Activated CD4-positive, alpha-beta T cell treated with anti-CD3 and anti-CD28 coated beads, Interleukin-2, amount 50 U/mL, for 1 hour (primary cell): ENCODE measurements at regions not wholly inside any gene's neighbourhood (a gene's known extent, or its start where the extent isn't known, plus 50 kb on each side); places are given as distances from the start of the nearest gene placed in this dataset.
"Not testable (repeated sequence)": the region's sequence is repeated elsewhere in the genome, so short reads cannot be mapped to it uniquely, and the experiment has no call there.

Source experiments
- DNase-seq: peaks from one replicate; pipeline ENCODE4 v3.0.0-alpha.2; 2020

DNA sequence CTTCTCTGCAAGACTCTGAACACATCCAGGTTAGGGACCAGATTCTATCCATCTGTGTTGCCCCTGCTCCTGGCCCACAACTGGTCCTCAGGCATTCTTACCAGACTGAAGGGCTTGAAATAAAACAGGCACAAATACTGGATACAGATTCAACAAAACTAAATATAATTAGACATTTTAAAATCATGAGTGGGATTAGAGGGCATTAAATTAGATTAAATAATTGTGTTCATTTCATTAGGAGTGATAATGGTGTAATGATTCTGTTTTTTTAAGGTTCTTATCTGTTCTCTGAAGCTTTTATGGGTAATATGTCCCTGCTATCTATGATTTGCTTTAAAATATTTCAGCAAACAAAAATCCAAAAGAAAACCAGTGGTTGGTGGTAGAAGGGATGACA, 226.5 kb downstream of the IRS1 start:
- no peak for DNase-seq

DNA sequence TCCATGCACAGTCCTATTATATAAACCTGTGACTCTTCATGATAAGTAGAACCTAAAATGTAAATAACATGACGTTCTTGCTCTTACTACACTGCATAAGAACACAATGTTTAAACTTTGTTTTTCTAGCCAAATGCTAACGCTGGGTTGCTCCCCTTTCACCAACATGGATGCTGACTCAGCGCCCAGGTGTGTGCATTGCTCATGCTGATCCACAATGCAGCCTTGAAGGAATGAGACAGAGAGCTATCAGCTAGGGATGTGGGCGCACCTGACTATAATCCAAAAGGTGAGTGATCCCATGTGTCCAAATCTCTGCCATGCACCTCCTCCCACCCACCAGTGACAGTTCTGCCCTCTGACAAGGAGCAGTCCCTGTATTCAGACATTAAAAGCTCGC, 235.0 kb downstream of the IRS1 start:
- DNase-seq: no peak

DNA sequence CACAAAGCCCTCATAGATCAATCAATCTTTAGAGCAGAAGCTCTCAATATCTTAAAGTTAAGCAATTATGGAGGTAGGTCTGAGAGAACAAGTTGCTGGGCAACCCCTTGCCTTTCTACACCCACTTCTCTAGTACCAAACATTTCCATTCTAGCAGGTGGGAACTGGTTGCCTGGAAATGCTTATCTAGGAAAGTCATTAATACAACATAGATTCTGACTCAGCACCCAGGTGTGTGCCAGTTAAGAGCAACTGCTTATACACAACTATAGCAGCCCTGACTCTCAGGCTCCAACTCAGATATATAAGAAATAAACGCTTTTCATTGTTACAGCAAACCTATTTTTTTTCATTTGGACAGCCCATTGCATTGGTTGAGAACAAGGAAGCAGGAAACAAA, 237.7 kb downstream of the IRS1 start:
- DNase-seq: no peak

GRCh38 chr2:226560325-226560724, 239.3 kb downstream of the IRS1 start:
- DNase-seq: no peak

DNA sequence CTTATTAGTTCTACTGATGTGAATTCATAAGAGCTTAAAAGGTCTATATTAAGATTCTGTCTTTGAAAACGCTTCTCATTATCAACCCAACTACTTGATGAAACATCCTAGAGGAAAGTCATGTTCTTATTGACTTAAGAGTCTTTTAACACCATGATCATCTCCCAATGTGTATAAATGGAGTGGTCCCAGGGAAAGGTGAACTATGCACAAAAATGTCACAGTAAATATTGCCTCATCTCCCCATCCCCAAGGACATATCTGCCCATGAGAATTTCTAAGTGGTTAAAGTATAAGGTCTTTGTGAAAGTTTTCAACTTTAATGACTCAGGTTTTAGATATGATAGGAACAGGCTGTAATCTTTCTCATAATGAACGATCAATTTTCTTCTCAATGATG, 240.1 kb downstream of the IRS1 start:
- no peak for DNase-seq

GRCh38 chr2:226558418-226558817, 241.2 kb downstream of the IRS1 start:
- no peak for DNase-seq

GRCh38 chr2:226556050-226556449, 243.6 kb downstream of the IRS1 start:
- no peak for DNase-seq

- no peak for DNase-seq
Observed at GRCh38 chr2:226554701-226555100, 244.9 kb downstream of the IRS1 start.

GRCh38 chr2:226553333-226553732, 246.3 kb downstream of the IRS1 start:
- DNase-seq: no peak

GRCh38 chr2:226552571-226553285, 246.9 kb downstream of the IRS1 start:
- DNase-seq: no peak

DNA sequence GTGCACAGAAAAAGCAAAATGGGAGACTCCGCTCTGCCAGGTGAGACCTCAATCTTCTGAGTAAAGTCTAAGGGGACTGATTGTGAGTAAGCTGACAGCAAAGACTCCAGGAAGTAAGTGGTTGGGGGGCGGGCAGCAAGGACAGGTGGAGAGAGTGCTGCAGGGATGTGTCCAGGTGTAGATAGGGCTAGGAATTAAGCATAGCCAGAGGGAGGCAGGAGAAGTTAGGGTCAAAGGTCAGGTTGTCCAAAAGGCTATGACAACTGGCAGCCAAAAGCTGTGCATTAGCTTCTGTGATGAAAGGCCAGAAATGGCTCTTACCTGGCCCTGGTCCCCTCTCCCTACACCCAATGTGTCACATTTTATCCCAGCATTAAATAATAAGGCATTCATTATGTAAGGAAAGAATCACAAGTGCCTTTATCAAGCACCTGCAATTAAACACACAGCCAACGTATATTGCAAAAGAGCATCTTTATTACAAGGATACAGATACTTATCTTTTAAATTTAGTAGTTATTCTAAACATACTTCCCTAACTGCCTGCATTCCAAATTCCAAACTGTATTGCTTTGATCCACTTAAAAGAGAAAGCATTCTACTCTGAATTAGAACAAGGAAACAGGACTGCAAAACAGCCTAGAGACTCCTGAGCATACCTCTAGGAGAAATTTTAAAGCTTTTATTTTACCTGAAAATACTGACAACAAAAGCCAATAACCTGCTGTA, 247.9 kb downstream of the IRS1 start:
- no peak for DNase-seq

GRCh38 chr2:226550801-226551200, 248.8 kb downstream of the IRS1 start:
- no peak for DNase-seq

GRCh38 chr2:226548732-226549131, 250.9 kb downstream of the IRS1 start:
- no peak for DNase-seq

- no peak for DNase-seq
Observed at GRCh38 chr2:226544596-226545210, 254.9 kb downstream of the IRS1 start.

GRCh38 chr2:226540204-226540994, 259.2 kb downstream of the IRS1 start:
- DNase-seq: no peak

DNA sequence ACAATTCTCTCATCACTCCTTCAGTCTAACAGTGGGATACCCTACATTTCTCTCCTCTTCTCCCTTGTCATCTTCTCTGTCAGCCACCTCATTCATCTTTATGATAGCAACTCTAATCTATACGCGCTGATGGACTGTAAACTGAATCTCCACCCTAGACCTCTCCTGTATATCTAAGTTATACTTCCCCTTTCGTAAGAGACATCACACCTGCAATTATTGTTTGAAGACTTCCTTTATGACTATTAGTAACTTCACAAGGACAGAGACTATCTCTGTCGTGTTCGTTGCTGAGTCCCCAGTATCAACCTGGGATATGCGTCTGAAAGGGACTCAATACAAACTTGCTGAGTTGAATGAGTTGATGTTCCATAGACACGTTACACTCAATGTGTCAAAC, 263.2 kb downstream of the IRS1 start:
- no peak for DNase-seq

GRCh38 chr2:226532976-226533375, 266.6 kb downstream of the IRS1 start:
- not testable (repeated sequence) for DNase-seq

DNA sequence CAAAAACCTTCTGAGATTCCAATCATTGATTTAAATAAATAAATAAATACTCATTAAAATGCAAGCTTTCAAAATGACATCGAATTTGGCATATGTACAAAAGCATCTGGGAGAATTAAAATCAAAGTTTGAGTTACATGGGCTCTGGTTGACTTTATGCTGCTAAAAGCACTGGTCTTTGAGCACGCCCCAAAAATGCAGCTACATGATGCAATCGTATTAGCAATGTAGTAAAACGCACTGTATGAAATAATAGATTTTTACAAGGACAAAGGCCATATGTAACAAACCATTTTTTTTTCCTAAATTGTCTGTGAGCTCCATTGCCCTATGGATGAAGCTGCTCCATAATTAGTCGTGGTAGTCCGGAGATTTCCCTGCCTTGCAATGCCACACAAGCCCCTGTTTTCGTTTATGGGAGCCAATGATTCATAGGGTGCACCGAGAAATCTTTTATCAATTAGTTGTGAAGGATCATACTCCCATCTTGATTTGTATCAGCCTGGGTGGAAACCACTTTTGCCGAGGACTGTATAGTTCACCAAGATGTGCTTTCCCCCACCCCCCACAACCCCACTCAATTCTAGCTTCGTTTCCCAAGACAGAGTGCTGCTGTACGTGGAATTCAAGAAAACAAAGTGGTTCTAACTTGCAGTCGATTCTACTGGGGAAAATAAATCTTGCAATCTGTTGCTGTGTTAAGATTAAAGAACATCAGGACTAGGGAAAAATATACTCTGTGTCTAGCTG, 268.4 kb downstream of the IRS1 start:
- DNase-seq: no peak

- no peak for DNase-seq
Observed at GRCh38 chr2:226529556-226529955, 270.1 kb downstream of the IRS1 start.

DNA sequence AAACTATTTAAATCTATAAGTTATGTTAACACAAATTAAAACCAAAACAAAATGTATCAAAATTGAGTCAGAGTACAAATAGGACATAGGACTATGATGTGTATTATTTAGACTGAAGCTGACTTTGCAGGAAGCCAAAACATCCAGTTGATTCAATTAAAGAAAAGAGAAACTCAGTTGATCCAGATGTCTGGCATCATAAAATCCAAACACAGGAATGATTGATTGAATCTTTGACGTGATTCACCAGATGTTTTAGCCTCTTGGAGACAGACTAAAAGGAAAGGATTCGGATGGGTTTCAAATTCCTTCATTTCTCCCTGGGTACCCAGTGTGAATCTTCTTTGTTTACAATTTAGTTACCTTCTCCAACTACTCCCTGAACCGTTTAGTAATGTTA, 272.9 kb downstream of the IRS1 start:
- no peak for DNase-seq

GRCh38 chr2:226524381-226524843, 275.2 kb downstream of the IRS1 start:
- no peak for DNase-seq

DNA sequence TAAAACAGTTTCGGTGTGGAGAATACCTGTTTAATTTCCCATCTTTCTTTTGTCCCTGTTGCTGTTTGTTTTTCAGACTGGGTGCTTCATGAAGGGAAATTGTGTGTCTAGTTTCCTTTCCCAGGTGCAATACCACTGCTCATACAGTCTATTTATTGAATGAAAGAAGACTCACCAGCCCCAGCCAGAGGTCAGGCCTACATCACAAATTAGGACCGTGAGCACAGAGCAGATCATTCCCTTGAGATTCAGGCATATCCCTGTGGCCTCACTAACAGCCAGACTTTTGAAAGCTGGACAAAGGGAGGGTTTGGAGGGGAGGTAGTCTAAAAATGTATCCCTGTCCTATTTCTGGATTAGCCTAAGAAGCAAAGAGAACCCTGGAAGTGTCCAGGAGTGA, 278.9 kb downstream of the IRS1 start:
- no peak for DNase-seq
